ENCODE measurements at regions not wholly inside any gene's neighbourhood (a gene's known extent, or its start where the extent isn't known, plus 50 kb on each side); places are given as distances from the start of the nearest gene placed in this dataset.

DNA sequence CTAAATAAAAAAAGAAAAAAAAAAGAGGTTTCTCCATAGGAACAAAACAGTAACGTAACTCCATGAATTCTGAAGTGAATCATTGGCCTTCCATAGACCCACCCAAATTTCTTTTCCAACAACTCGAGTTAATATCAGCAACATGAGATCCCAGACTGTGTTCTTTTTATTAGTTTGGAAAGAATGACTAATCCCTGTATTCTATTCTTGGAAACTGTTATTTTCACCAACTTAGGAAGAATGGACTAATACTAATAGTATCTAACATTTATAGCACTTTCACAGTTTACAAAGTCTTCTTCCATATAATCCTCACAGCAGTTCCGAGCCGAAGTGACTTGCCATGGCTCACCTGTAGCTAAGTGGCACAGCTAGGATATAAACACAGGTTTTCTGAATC, 72.7 kb upstream of the SLC4A7 start:
- TF ChIP-seq CTCF (conservative IDR thresholded peaks at IDR 0.05; ENCODE audit: low read length) (no peak), EZH2phosphoT487 (IDR thresholded peaks at IDR 0.05; ENCODE audit: borderline replicate concordance, low read depth, low read length) (no peak)
